Skeletal muscle cell (primary cell): ENCODE measurements at regions not wholly inside any gene's neighbourhood (a gene's known extent, or its start where the extent isn't known, plus 50 kb on each side); places are given as distances from the start of the nearest gene placed in this dataset.
"Not testable (repeated sequence)": the region's sequence is repeated elsewhere in the genome, so short reads cannot be mapped to it uniquely, and the experiment has no call there.

Experiments used
- DNase-seq: peaks from one replicate; pipeline ENCODE4 v3.0.0-alpha.2; 2010; ENCODE audit warnings: low read depth
- H3K4me3 ChIP-seq: 2 replicates; pipeline ENCODE4 v1.5.1; 2011; ENCODE audit warnings: low read depth, mild to moderate bottlenecking, control low read depth, low read length, moderate library complexity

- no peak overlapping the region for H3K4me3 ChIP-seq
- no peak for DNase-seq
These were observed 713.1 kb upstream of the SOX11 start for GRCh38 chr2:4979111-4979510.

DNA sequence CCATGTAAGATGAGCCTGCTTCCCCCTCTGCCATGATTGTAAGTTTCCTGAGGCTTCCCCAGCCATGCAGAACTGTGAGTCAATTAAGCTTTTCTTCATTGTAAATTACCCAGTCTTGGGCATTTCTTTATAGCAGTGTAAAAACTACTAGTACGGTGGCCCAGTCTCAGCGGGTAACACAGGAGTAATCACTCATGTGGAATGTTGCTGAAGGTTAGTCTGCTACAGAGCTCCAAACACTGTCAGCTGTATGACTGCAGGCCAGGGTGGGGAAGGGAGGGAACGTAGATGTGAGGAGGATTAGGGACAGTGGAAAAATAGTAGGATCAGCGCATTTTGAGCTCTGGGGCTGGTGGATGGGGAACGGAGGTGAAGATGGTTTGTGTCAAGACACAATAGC, 711.2 kb upstream of the SOX11 start:
- H3K4me3 ChIP-seq, result no peak overlapping the region
- DNase-seq, result no peak

DNA sequence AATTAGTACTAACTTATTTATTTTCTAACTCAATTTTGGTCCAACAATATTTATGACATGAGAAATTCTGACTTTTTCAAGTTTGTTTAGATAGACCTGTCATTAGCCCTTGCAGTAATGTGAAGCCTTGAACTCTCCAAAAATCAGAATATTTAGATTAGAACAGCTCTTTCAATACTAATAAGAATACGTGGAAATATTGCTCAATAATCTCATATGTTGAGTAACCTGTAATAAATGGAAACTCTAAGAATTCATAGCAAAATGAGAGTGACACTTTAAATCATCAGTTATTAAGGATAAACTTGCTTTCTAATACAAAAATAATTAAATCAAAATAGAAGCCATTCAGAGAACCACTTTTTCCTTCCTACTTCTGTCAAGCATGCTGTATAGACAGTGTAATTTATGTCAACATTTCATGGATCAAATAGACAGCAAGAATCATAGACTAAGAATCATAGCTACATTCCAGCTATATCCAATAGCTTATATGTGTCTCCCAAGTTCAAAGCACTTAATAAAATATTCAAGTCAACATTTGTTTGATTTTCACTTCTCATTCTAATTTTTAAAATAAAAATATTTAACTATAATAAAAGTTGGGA, 710.3 kb upstream of the SOX11 start:
- no peak for DNase-seq
- H3K4me3 ChIP-seq, result no peak overlapping the region

DNA sequence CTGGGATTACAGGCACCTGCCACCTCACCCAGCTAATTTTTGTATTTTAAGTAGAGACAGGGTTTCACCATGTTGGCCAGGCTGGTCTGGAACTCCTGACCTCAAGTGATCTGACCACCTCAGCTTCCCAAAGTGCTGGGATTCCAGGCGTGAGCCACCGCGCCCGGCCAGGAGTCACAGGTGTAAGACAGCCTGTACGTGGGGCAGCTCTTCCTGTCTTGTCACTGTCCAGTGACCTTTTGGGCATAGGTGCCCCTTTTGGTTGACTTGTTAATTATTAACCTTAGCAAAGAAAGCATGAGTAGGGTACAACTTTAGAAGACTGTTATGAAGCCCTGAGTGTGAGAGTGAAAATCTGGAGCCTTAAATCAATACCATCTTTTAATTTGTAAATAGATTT, 703.7 kb upstream of the SOX11 start:
- H3K4me3 ChIP-seq, DNase-seq: not testable (repeated sequence)

GRCh38 chr2:4992226-4992625, 700.0 kb upstream of the SOX11 start:
- DNase-seq, result no peak
- H3K4me3 ChIP-seq, result no peak overlapping the region

GRCh38 chr2:4995466-4995865, 696.7 kb upstream of the SOX11 start:
- no peak for DNase-seq
- no peak overlapping the region for H3K4me3 ChIP-seq

DNA sequence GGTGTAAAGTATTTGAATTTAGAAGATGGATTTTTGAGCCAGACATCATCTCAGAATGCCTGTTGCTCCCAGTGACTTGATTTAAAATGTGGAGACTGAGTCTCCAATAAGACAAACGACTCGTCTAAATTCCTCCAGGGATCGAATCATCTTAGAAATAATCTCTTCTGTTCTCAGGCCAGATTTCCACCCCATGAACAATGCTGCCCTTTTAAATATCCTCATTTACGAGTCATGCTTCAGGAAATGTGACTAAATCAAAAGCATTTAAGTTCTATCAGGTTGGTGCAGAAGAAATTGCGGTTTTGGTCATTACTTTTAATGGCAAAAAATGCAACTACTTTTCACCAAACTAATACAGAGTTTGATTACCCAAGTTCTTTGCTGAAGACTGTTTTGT, 684.6 kb upstream of the SOX11 start:
- no peak overlapping the region for H3K4me3 ChIP-seq
- DNase-seq, result no peak

DNA sequence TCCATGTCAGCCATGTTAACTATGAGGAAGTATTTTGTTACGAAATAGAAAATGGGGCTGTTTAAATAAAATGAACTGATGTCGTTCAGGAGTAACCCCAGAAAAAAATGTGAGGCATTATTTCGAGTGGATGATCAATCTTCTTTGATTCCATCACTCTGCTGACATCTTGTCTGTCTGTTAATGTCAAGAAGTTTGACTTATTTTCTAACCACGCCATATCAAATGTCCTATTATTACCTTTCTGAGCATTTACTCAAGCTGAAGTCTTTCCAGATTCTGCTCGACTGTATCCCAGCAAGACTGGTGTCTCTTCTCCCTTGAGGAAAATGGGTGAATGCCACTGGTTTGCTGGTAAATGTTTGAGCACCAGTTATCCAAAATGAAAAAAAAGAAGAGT, 672.9 kb upstream of the SOX11 start:
- H3K4me3 ChIP-seq, result no peak overlapping the region
- no peak for DNase-seq

- DNase-seq, result no peak
- H3K4me3 ChIP-seq, result no peak overlapping the region
These were observed 671.9 kb upstream of the SOX11 start for GRCh38 chr2:5020116-5020875.

- no peak for DNase-seq
- H3K4me3 ChIP-seq, result no peak overlapping the region
These were observed 671.0 kb upstream of the SOX11 start for GRCh38 chr2:5021136-5021535.

DNA sequence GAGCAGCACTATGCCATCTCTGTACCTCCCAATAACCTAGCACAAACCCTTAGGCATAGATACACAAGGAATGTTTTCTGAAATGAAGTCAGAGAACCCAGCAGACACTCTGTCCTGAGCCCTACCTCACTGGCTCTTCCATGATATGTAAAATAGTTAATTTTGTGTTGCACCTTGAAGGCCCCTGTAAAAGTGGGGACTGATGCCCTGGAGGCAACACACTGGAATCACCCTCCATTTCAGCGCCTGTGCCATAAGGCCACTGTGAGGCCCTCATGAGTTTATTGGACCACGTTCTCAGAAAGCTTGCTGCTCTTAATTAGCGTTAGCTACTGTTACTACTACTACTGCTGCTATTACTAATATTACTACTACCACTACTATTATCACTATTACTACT, 670.1 kb upstream of the SOX11 start:
- DNase-seq, result no peak

DNA sequence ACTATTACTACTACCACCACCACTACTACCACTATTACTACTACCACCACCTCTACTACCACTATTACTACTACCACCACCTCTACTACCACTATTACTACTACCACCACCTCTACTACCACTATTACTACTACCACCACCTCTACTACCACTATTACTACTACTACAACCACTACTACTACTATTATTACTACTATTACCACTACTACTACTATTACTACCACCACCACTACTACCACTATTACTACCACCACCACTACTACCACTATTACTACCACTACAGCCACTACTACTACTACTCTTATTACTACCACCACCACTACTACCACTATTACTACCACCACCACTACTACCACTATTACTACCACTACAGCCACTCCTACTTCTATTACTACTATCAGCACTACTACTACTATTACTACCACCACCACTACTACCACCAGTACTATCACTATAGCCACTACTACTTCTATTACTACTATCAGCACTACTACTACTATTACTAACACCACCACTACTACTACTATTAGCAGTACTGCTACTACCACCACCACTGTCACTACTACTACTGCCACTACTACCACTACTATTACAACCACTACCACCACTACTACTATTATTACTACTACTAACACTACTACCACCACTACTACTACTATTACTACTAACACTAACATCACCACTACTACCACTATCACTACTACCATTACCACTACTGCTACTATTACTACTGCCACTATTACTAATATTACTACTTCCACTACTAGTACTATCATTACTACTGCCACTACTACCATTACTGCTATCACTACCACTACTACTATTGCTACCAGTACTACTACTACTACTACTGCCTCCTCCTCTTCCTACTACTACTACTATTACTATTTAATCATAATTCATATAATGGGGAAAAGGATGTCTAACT, 669.2 kb upstream of the SOX11 start:
- H3K4me3 ChIP-seq, DNase-seq: not testable (repeated sequence)

More for the DNA sequence above, 670.1 kb upstream of the SOX11 start:
- H3K4me3 ChIP-seq, result no peak overlapping the region

GRCh38 chr2:5026571-5027234, 665.5 kb upstream of the SOX11 start:
- H3K4me3 ChIP-seq, result no peak overlapping the region

GRCh38 chr2:5035057-5035488, 657.1 kb upstream of the SOX11 start:
- no peak for DNase-seq

More at GRCh38 chr2:5026571-5027234, 665.5 kb upstream of the SOX11 start:
- no peak for DNase-seq

DNA sequence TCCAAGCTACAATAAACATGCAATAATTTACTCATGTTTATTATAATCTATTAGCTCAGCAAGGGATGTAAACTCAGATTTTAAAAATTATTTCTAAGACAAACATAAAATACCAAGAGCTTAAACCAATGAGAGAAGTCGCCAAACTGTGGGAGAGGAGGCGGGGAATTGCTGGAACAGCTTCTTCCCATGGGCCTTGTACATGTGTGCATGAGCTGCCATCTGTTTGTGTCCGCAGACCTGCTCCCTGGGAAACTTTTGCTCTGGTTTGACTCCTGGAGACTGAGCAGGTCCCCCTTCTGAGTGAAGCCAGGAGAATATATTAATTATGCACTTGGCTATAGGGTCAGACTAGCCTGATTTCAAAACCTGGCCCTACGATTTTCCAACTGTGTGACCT, 655.9 kb upstream of the SOX11 start:
- no peak for DNase-seq
- no peak overlapping the region for H3K4me3 ChIP-seq

More at GRCh38 chr2:5035057-5035488, 657.1 kb upstream of the SOX11 start:
- H3K4me3 ChIP-seq, result no peak overlapping the region

DNA sequence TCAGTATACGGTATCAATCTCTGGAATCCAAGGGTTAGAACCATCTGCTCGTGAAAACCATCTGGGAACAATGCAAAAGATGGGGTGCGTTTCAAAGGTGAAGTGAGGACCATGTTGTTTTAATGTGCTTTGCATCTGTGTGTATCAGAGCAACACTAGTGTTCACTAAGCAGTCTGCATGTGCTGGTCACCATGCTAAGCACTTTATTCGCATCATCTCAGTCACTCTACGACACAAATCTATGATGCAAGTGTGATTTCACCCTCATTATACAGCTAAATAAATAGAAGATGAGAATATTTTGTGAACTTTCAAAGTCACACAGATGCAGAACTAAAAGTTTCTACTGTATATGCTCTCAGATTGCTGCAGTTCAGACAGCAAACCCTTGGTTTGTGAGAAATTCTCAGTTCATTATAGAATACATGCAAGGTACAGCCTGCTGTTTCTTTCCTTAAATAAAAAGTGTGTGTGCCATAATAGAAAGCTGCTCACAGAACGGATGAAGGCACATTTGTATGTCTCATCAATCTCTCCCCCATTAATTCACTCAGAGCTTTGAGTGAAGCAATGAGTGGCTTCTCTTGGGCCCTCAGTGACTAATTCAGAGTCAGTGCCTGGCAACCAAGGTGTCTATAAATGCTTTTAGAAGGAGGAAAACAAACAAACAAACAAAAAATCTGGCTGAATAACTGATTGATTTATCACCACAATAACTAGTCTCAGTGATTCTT, 652.8 kb upstream of the SOX11 start:
- H3K4me3 ChIP-seq, result no peak overlapping the region
- no peak for DNase-seq

- no peak for DNase-seq
- no peak overlapping the region for H3K4me3 ChIP-seq
These were observed 651.6 kb upstream of the SOX11 start for GRCh38 chr2:5040571-5040970.

DNA sequence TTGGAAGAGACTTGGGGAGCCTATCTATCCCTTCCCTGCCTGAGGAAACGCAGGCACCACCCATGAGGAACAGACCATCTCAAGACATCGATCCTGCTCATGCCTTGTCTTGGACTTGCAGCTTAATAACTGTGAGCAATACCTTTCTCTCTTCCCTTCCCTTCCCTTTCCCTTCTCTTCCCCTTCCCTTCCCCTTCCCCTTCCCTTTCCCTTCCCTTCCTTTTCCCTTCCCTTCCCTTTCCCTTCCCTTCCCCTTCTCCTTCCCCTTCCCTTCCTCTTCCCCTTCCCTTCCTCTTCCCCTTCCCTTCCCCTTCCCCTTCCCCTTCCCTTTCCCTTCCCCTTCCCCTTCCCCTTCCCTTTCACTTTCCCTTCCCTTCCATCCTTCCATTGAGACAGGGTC, 650.7 kb upstream of the SOX11 start:
- DNase-seq, result no peak
- no peak overlapping the region for H3K4me3 ChIP-seq
